Adrenal gland (tissue), 9 donors: ENCODE measurements at regions not wholly inside any gene's neighbourhood (a gene's known extent, or its start where the extent isn't known, plus 50 kb on each side); places are given as distances from the start of the nearest gene placed in this dataset.

Experiments
- DNase-seq, 7 donors: peaks; one replicate each; pipeline ENCODE4 v3.0.0-alpha.2; 2019 to 2020
- H3K27ac ChIP-seq, 5 donors: fragments of 200-600 bp; sonication (generic) in 4 of 5; 1 replicate in 3 of 5; 2 replicates in 2 of 5; pipeline versions ENCODE4 v1.5.1 to v1.8.0; 2016 to 2020; ENCODE audit warnings: mild to moderate bottlenecking in 1 of 5
- H3K27me3 ChIP-seq: fragments of 200-600 bp; 2 replicates; pipeline ENCODE4 v1.8.0; 2021
- H3K36me3 ChIP-seq, 2 donors: fragments of 200-600 bp; replicated peaks in 1 of 2; 1 replicate in 1 of 2; 2 replicates in 1 of 2; pipeline versions ENCODE4 v1.5.1 to v1.8.0; 2018 to 2022
- H3K4me1 ChIP-seq, 2 donors: fragments of 200-600 bp; replicated peaks in 1 of 2; 1 replicate in 1 of 2; 2 replicates in 1 of 2; pipeline versions ENCODE4 v1.5.1 to v1.8.0; 2018 to 2021
- H3K4me3 ChIP-seq, 4 donors: fragments of 200-600 bp; sonication (generic) in 3 of 4; one replicate each; pipeline ENCODE4 v1.5.1; 2016 to 2018
- H3K9me3 ChIP-seq, 3 donors: fragments of 200-600 bp; sonication (generic) in 1 of 3; replicated peaks in 1 of 3; 1 replicate in 2 of 3; 2 replicates in 1 of 3; pipeline versions ENCODE4 v1.5.1 to v1.8.0; 2016 to 2021
- POLR2A ChIP-seq, 2 donors: fragments of 450-650 bp; IDR thresholded peaks; one replicate each; pipeline ENCODE4 v1.6.1; 2017; ENCODE audit warnings: antibody characterized with exemption in 2 of 2, mild to moderate bottlenecking in 2 of 2, moderate library complexity in 1 of 2
- WGBS, 4 donors: extraction: QIAGEN DNeasy Blood & Tissue Kit in 2 of 4; methylation state at CpG; one replicate each; pipeline versions ENCODE4 v1.1.5 to v1.1.7; 2013 to 2017; 5-methylcytosine and 5-hydroxymethylcytosine counted together
- intact Hi-C, 2 donors: fragments of 100-400 bp; cut with DNase I; formaldehyde crosslinking; loops; one replicate each; pipeline versions ENCODE4 v1.14.1 to v1.15.0; 2022 to 2023
- TF ChIP-seq, protein P1 (sequence below), 6 experiments: fragments of 450-650 bp in 4 of 6; fragments of 200-600 bp in 2 of 6; sonication (generic) in 1 of 6; IDR thresholded peaks; 1 replicate in 5 of 6; 2 replicates in 1 of 6; pipeline versions ENCODE4 v1.5.1 to v1.8.0; 2016 to 2021; ENCODE audit warnings: antibody characterized with exemption in 6 of 6, mild to moderate bottlenecking in 2 of 6, moderate library complexity in 1 of 6
- donor health status: healthy with polysubstance abuse.
- donor health status: Bipolar disorder and iron deficiency.
- donor health status: DM: yes; HTN: yes; CAD: no.
- donor health status: DM: no; HTN: no; CAD: no.
- donor health status: DM: no; HTN: no; CAD: no.

DNA sequence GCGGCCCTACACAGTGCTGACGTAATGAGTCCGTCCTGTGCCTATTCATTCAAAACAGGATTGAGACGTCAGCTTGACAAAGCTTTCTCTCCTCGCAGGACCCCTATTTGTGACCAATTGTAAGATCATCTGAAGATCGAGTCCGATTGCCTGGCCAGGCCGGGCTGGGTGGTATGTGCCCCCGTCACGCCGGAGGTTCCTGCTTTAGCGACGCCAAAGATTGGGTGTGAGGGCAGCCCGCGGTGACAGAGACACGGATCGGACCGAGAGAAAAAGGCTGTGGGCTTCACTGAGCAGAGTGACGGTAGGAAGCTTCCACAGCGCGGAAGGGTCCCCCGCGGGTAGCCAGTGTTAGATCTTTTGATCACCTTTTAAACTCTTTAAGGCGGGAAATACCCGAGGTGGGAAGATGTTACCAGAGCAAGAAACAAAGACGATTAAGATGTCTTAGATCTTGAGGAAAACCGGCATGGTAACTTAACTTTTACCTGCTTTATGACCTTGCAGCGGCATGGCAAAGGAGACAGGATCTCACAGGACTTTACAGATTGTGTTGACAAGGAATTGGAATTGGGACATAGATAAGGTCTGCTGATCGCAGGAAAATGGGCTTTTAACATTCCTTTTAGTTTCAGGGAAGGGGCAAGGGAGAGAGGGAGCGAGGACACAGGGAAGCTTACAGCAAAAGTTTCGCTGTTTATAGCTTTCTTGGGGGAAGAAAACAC is 220.0 kb downstream of the METTL4 start:
- no peak for TF ChIP-seq POLR2A (IDR thresholded peaks at IDR 0.05)
- TF ChIP-seq, protein P1, sequence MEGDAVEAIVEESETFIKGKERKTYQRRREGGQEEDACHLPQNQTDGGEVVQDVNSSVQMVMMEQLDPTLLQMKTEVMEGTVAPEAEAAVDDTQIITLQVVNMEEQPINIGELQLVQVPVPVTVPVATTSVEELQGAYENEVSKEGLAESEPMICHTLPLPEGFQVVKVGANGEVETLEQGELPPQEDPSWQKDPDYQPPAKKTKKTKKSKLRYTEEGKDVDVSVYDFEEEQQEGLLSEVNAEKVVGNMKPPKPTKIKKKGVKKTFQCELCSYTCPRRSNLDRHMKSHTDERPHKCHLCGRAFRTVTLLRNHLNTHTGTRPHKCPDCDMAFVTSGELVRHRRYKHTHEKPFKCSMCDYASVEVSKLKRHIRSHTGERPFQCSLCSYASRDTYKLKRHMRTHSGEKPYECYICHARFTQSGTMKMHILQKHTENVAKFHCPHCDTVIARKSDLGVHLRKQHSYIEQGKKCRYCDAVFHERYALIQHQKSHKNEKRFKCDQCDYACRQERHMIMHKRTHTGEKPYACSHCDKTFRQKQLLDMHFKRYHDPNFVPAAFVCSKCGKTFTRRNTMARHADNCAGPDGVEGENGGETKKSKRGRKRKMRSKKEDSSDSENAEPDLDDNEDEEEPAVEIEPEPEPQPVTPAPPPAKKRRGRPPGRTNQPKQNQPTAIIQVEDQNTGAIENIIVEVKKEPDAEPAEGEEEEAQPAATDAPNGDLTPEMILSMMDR (IDR thresholded peaks at IDR 0.05) = no peak
- 83 to 90% (median 85%) methylated on average over 31 of the region's 31 CpGs for WGBS, 4 donors
- DNase-seq = no peak

DNA sequence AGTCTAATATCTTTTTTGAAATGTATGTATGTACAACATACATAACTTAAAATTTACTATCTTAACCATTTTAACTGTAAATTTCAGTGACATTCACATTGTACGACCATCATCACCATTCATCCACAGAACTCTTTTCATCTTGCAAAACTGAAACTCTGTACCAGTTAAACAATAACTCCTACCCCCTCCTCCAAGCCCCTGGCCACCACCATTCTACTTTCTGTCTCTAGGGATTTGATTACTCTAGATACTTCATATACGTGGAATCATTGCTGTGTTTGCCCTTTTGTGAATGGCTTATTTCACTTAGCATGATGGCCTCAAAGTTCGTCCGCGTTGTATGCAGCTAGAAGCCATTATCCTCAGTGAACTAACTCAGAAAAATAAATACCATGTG is 217.0 kb downstream of the METTL4 start:
- Histone ChIP-seq H3K9me3 (no peaks in the 10 kb centered on the region), H3K27ac (no peak overlapping the region), H3K36me3 (no peaks in the 10 kb centered on the region), H3K4me1 (no peaks in the 10 kb centered on the region), H3K4me3 (no peak overlapping the region), H3K27me3 (no peaks in the 10 kb centered on the region)
- DNase-seq = no peak
- TF ChIP-seq, protein P1 (IDR thresholded peaks at IDR 0.05) = no peak
- TF ChIP-seq POLR2A (IDR thresholded peaks at IDR 0.05) = no peak
- intact Hi-C loops = no loop called here
- 78 to 81% (median 80%) methylated on average over 5 of the region's 5 CpGs for WGBS, 4 donors

More for the DNA sequence above, 220.0 kb downstream of the METTL4 start:
- H3K36me3 ChIP-seq = no peaks in the 10 kb centered on the region
- H3K9me3 ChIP-seq = no peaks in the 10 kb centered on the region
- H3K4me3 ChIP-seq = no peak overlapping the region
- intact Hi-C loops = no loop called here
- no peak overlapping the region for H3K27ac ChIP-seq
- no peaks in the 10 kb centered on the region for H3K27me3 ChIP-seq
- H3K4me1 ChIP-seq = no peaks in the 10 kb centered on the region

DNA sequence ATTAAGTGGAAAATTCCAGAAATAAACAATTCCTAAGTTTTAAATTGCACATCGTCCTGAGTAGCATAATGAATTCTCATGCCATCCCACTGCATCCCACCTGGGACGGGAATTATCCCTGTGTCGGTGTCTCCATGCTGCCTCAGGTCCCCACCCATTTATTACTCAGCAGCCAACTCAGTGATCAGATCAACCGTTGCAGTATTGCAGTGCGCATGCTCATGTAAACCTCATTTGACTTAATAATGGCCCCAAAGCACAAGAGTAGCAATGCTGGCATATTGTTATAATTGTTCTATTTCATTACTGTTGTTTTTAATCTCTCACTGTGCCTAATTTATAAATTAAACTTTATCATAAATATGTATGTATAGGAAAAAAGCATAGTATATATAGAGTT is 214.4 kb downstream of the METTL4 start:
- Histone ChIP-seq H3K4me3 (no peak overlapping the region), H3K4me1 (no peaks in the 10 kb centered on the region), H3K9me3 (no peaks in the 10 kb centered on the region), H3K27ac (no peak overlapping the region), H3K36me3 (no peaks in the 10 kb centered on the region), H3K27me3 (no peaks in the 10 kb centered on the region)
- TF ChIP-seq, protein P1 (IDR thresholded peaks at IDR 0.05) = no peak
- TF ChIP-seq POLR2A (IDR thresholded peaks at IDR 0.05) = no peak
- no peak for DNase-seq
- intact Hi-C loops = no loop called here
- WGBS, 4 donors = 79 to 89% (median 85%) methylated on average over 5 of the region's 5 CpGs

DNA sequence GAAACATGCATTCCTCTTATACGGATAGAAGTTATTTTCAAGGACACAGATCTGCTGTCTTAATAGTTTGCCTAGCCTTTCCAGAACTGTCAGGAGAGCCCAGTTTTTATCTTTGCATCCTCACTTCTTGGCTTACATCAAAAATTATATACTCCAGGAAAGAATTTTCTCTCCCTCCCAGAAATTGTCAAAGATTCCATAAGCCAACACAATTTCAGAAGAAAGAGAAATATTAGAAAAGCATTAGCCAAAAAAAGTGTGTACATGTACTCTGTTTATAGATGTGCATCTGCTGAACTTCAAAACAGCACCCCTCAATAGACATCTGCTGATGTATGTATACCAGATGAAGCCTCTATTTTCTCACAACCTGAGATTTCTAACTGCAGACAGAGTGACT is 210.4 kb downstream of the METTL4 start:
- WGBS, 4 donors = 24 to 47% (median 41%) methylated on average over 1 of the region's 1 CpG
- no peak for TF ChIP-seq POLR2A (IDR thresholded peaks at IDR 0.05)
- TF ChIP-seq, protein P1 (IDR thresholded peaks at IDR 0.05) = no peak
- Histone ChIP-seq H3K4me3 (no peak overlapping the region), H3K9me3 (no peaks in the 10 kb centered on the region), H3K27ac (no peak overlapping the region), H3K36me3 (no peaks in the 10 kb centered on the region), H3K4me1 (no peaks in the 10 kb centered on the region), H3K27me3 (no peaks in the 10 kb centered on the region)
- no peak for DNase-seq
- intact Hi-C loops = no loop called here
